NCI-H146 treated with DMSO at 0.1 percent for 48 hours (cell line): ENCODE measurements at regions not wholly inside any gene's neighbourhood (a gene's known extent, or its start where the extent isn't known, plus 50 kb on each side); places are given as distances from the start of the nearest gene placed in this dataset.
A peak's percentile ranks its signal among the peaks of the same experiment; 100 is the strongest.

Experiments
- DNase-seq: peaks from one replicate; lab custom pipeline; 2025; ENCODE audit not compliant: unreplicated experiment; lab: John Stamatoyannopoulos, UW

GRCh38 chr10:88107296-88108097 is 244.1 kb downstream of the PTEN start:
- DNase-seq: no peak

GRCh38 chr10:88108115-88108610 is 244.7 kb downstream of the PTEN start:
- DNase-seq: no peak

GRCh38 chr10:88110355-88110754 is 246.9 kb downstream of the PTEN start:
- no peak for DNase-seq

- no peak for DNase-seq
Observed at GRCh38 chr10:88110822-88111221, 247.4 kb downstream of the PTEN start.

- DNase-seq: no peak
Observed at GRCh38 chr10:88111294-88111693, 247.9 kb downstream of the PTEN start.

- DNase-seq: no peak
Observed at GRCh38 chr10:88113232-88113631, 249.8 kb downstream of the PTEN start.

GRCh38 chr10:88113657-88114272 is 250.3 kb downstream of the PTEN start:
- no peak for DNase-seq

GRCh38 chr10:88114368-88114767 is 250.9 kb downstream of the PTEN start:
- DNase-seq: peak; percentile 49

- no peak for DNase-seq
Observed at GRCh38 chr10:88115407-88115806, 252.0 kb downstream of the PTEN start.

- DNase-seq: no peak
Observed at GRCh38 chr10:88115968-88116367, 252.5 kb downstream of the PTEN start.

GRCh38 chr10:88116481-88116880 is 253.1 kb downstream of the PTEN start:
- DNase-seq: no peak

GRCh38 chr10:88116971-88117626 is 253.7 kb downstream of the PTEN start:
- DNase-seq: no peak

GRCh38 chr10:88117869-88118632 is 254.6 kb downstream of the PTEN start:
- no peak for DNase-seq

GRCh38 chr10:88118729-88119128 is 255.3 kb downstream of the PTEN start:
- DNase-seq: no peak

- DNase-seq: peak; percentile 9
Observed at GRCh38 chr10:88119160-88119559, 255.7 kb downstream of the PTEN start.

GRCh38 chr10:88120075-88120474 is 256.6 kb downstream of the PTEN start:
- no peak for DNase-seq

GRCh38 chr10:88120599-88121333 is 257.3 kb downstream of the PTEN start:
- DNase-seq: no peak

- no peak for DNase-seq
Observed at GRCh38 chr10:88121361-88121760, 257.9 kb downstream of the PTEN start.

- no peak for DNase-seq
Observed at GRCh38 chr10:88122145-88122544, 258.7 kb downstream of the PTEN start.

GRCh38 chr10:88122576-88122975 is 259.2 kb downstream of the PTEN start:
- DNase-seq: no peak

GRCh38 chr10:88125766-88126165 is 262.3 kb downstream of the PTEN start:
- DNase-seq: no peak
